Glomerular endothelial cell (primary cell): ENCODE measurements at regions not wholly inside any gene's neighbourhood (a gene's known extent, or its start where the extent isn't known, plus 50 kb on each side); places are given as distances from the start of the nearest gene placed in this dataset.
"Not testable (repeated sequence)": the region's sequence is repeated elsewhere in the genome, so short reads cannot be mapped to it uniquely, and the experiment has no call there.

Experiments
- DNase-seq: peaks from one replicate; pipeline ENCODE4 v3.0.0-alpha.2; 2011; ENCODE audit warnings: low read depth, low spot score; ENCODE audit errors: extremely low read depth

DNA sequence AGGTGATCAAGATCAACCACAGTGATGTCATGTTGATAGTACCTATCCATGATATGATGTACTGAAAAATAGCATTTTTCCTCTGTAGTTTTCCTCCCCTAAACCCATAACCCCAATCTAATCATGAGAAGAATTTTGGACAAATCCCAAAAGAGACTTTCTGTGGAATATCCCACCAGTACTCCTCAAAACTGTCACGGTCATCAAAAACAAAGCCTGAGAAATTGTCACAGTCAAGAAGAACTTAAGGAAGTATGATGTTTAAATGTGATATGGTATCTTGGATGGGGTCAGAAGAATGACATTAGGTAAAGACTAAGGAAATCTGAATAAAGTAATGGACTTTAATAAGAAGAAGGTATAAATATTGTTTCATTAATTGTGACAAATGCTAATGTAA is 248.8 kb downstream of the RMST start:
- no peak for DNase-seq

GRCh38 chr12:97713270-97713669 is 250.7 kb downstream of the RMST start:
- DNase-seq, result no peak

GRCh38 chr12:97714107-97714563 is 251.5 kb downstream of the RMST start:
- DNase-seq, result no peak

DNA sequence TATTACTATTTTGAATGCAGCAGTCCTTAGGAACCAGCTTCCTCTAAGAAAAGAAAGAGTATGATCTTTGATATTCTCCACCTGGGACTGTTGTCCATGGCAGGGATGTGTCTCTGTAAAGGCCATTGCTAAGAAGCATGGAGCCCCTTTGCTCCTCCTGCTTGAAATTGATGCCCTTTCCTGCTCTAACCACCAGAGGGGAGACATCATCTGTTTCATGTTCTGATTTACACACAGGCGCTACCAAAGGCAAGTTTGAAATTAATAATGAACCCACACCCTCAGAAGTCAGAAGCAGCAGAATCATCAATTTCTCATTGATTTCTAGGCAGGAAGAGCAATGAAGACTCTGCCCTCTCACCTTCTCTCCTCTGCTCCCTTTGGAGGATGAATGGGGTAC is 253.8 kb downstream of the RMST start:
- DNase-seq, result no peak

DNA sequence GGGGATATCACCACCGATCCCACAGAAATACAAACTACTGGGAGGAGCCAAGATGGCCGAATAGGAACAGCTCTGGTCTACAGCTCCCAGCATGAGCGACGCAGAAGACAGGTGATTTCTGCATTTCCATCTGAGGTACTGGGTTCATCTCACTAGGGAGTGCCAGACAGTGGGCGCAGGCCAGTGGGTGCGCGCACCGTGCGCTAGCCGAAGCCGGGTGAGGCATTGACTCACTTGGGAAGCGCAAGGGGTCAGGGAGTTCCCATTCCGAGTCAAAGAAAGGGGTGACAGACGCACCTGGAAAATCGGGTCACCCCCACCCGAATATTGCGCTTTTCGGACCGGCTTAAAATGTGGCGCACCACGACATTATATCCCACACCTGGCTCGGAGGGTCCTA is 261.2 kb downstream of the RMST start:
- DNase-seq, result not testable (repeated sequence)

- DNase-seq, result no peak
Measured at GRCh38 chr12:97745406-97746101, 282.9 kb downstream of the RMST start.

DNA sequence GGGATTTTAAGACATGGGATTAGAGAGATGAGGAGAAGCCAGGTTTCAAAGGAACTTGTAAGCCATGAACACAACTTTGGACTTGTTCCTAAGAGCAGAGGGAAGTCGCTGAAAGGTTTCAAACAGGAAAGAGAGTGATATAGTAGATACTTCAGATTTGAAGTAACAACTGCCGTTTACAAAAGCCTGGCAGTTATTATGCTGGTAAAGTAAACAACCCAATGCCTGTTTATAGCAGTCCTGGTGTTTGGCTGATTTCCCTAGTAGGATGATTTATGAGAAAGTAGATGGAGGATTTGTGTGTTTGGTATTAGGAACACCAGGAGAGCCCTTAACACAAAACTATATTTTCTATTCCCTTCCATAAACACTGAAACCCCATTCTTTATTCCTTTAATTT is 285.7 kb downstream of the RMST start:
- no peak for DNase-seq

- no peak for DNase-seq
Measured at GRCh38 chr12:97751704-97752103, 289.1 kb downstream of the RMST start.

GRCh38 chr12:97752129-97752528 is 289.5 kb downstream of the RMST start:
- DNase-seq, result no peak

GRCh38 chr12:97753332-97753731 is 290.7 kb downstream of the RMST start:
- DNase-seq, result no peak

- no peak for DNase-seq
Measured at GRCh38 chr12:97754306-97754705, 291.7 kb downstream of the RMST start.

DNA sequence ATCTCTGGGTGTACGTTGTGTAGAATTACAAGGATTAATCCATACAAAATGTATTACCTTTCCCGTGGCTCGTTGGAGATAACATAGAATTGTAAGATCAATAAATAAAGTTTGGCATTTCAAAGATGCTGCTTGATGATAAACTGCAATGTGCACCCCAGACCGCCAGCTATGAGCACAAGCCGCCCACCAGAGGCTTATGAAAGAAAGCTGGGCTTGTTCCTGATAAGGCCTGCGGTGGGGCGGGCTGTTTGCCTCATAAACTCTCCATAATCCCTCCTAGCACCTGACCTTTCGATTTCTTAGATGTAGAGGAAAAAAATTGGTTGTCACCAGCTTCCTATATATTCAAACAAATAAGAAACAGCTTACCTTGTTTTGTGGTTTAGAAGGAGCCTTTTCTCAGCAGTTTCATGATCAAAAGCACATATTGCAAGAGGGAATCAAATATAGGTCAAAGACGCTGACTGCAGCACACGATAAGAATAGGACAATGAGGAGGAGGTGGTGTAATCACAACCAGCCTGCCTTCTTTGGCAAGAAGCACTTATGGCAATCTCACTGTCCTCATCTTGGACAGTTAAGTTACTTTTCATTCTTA is 293.6 kb downstream of the RMST start:
- DNase-seq, result no peak

DNA sequence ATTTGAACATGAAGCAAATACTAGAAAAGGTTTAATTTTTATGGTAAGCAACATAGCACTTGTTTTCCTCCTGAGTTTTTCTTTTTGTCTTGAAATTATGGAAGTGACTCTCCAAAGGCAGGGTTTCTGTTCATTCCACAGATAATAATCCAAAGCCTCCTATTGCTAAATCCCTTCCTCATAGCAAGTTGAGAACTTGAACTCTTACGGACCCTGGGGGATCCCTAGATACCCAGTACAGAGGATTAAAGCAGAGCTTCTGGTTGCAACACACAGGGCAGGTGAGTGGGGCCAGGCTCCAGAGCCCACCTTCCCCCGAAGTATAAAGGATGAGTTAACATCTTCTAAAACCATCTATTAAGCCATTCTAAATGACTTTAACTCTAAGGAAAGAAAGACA is 294.1 kb downstream of the RMST start:
- DNase-seq, result no peak

DNA sequence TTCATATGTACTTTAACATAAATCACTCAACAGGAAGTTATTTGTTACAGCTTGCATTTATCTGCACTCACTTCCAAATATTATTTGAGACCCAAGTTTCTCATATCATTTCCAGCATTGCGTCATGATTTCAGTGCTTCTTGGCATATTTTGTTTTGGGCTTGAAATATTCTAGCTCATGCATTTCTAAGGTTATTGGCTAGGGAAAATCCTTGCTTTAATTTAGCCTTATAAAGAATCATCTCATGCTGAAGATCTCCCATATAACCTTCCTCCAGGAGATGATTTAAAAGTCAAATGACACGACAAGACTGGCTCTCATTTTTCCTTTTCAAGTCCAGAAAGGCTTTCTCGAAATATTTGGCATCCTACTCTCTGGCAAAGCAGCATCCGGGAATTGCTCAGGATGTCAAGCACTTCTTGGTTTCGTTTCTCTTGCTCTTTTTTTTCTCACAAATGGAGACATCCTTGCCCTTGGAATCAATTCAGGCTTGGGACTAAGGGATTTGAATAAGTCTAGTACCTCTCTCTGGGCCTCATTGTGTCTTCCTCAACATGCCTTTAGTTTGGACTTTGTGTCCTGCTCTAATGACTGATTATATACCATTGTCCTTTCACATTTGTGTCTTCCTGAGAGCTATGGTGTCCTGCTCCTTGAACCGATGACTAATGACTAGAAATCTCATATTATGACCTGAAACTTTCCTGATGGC is 295.0 kb downstream of the RMST start:
- DNase-seq, result no peak

DNA sequence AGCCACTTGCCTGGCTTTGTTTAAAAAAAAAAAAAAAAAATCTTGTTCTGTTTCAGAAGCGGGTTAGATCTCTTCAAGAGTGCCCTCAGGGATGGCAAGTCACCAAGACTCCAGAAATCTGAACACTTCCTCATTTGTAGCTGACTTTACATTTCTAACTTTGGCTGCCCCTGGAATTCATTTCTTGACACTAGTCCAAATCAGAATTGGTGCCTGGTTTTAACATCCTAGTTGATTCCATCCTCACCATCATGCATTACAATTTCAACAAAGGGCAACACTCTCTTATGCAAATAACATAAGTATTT is 295.5 kb downstream of the RMST start:
- no peak for DNase-seq

GRCh38 chr12:97758586-97758985 is 296.0 kb downstream of the RMST start:
- DNase-seq, result no peak

- no peak for DNase-seq
Measured at GRCh38 chr12:97760601-97761000, 298.0 kb downstream of the RMST start.

- no peak for DNase-seq
Measured at GRCh38 chr12:97763113-97763512, 300.5 kb downstream of the RMST start.

GRCh38 chr12:97764700-97765099 is 302.1 kb downstream of the RMST start:
- DNase-seq, result no peak

- no peak for DNase-seq
Measured at GRCh38 chr12:97767347-97767746, 304.7 kb downstream of the RMST start.

GRCh38 chr12:97778111-97778510 is 315.5 kb downstream of the RMST start:
- no peak for DNase-seq

DNA sequence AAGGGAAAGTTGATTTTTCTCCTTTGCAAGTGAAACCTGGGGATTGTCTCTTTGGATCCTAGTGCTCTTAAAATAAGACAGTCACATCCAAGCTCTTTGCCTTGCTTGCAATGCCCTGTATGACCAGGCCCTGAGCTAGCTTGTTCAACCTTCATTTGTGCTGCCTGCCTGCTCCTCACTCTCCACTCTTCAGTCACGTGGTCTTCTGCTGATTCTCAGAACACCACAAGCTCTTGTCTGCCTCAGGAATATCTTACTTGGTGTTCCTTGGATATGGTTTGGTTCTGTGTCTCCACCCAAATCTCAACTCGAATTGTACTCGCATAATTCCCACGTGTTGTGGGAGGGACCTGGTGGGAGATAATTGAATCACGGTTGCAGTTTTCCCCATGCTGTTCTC is 318.7 kb downstream of the RMST start:
- no peak for DNase-seq
